H9 (cell line): ENCODE measurements at regions not wholly inside any gene's neighbourhood (a gene's known extent, or its start where the extent isn't known, plus 50 kb on each side); places are given as distances from the start of the nearest gene placed in this dataset.

Experiments used
- DNase-seq: peaks from one replicate; pipeline ENCODE4 v3.0.0-alpha.2; 2017
- H2AFZ ChIP-seq: one replicate; pipeline ENCODE4 v1.6.1; 2013; ENCODE audit warnings: mild to moderate bottlenecking, low read length, control low read depth, moderate library complexity
- H2AK5ac ChIP-seq: 2 replicates; pipeline ENCODE4 v1.6.1; 2013; ENCODE audit warnings: low read length, control low read depth, mixed read lengths; ENCODE audit not compliant: insufficient read length
- H2BK120ac ChIP-seq: one replicate; pipeline ENCODE4 v1.6.1; 2013; ENCODE audit warnings: low read depth, mild to moderate bottlenecking, low read length, control low read depth, inconsistent platforms; ENCODE audit not compliant: poor library complexity, severe bottlenecking
- H2BK12ac ChIP-seq: 2 replicates; pipeline ENCODE4 v1.6.1; 2013; ENCODE audit warnings: low read length, control low read depth, mixed read lengths, low read depth; ENCODE audit not compliant: insufficient read length
- H2BK15ac ChIP-seq: 2 replicates; pipeline ENCODE4 v1.6.1; 2013; ENCODE audit warnings: low read depth, low read length, control low read depth
- H2BK20ac ChIP-seq: one replicate; pipeline ENCODE4 v1.6.1; 2013; ENCODE audit warnings: low read depth, mild to moderate bottlenecking, low read length, control low read depth, inconsistent platforms; ENCODE audit not compliant: poor library complexity, severe bottlenecking
- H2BK5ac ChIP-seq: 2 replicates; pipeline ENCODE4 v1.6.1; 2013; ENCODE audit warnings: low read length, control low read depth, mixed read lengths; ENCODE audit not compliant: insufficient read length
- H3K14ac ChIP-seq: 2 replicates; pipeline ENCODE4 v1.6.1; 2013; ENCODE audit warnings: low read length, control low read depth; ENCODE audit not compliant: insufficient read depth
- H3K18ac ChIP-seq: 2 replicates; pipeline ENCODE4 v1.6.1; 2013; ENCODE audit warnings: low read depth, mild to moderate bottlenecking, mixed read lengths, low read length, control low read depth; ENCODE audit not compliant: insufficient read length
- H3K23ac ChIP-seq: 2 replicates; pipeline ENCODE4 v1.6.1; 2013; ENCODE audit warnings: low read length, control low read depth, mixed read lengths, low read depth; ENCODE audit not compliant: insufficient read length
- H3K23me2 ChIP-seq: 2 replicates; pipeline ENCODE4 v1.6.1; 2013; ENCODE audit warnings: low read depth, mild to moderate bottlenecking, mixed read lengths, low read length, control low read depth; ENCODE audit not compliant: insufficient read length, poor library complexity, severe bottlenecking
- H3K27ac ChIP-seq: 2 replicates; pipeline ENCODE4 v1.5.1; 2013; ENCODE audit warnings: low read length, control low read depth, mixed read lengths, low read depth; ENCODE audit not compliant: insufficient read length
- H3K27me3 ChIP-seq: 2 replicates; pipeline ENCODE4 v1.6.1; 2013; ENCODE audit warnings: low read length, control low read depth, inconsistent platforms; ENCODE audit not compliant: insufficient read depth
- H3K4ac ChIP-seq: 2 replicates; pipeline ENCODE4 v1.6.1; 2013; ENCODE audit warnings: low read depth, mild to moderate bottlenecking, control low read depth, inconsistent platforms, low read length, moderate library complexity
- H3K4me1 ChIP-seq: 2 replicates; pipeline ENCODE4 v1.6.1; 2013; ENCODE audit warnings: low read length, control low read depth, inconsistent platforms; ENCODE audit not compliant: insufficient read depth
- H3K4me2 ChIP-seq: 2 replicates; pipeline ENCODE4 v1.6.1; 2013; ENCODE audit warnings: low read length, control low read depth, mixed read lengths; ENCODE audit not compliant: insufficient read length, insufficient read depth
- H3K56ac ChIP-seq: 2 replicates; pipeline ENCODE4 v1.6.1; 2013; ENCODE audit warnings: low read depth, mild to moderate bottlenecking, mixed read lengths, low read length, control low read depth; ENCODE audit not compliant: insufficient read length
- H3K79me1 ChIP-seq: 2 replicates; pipeline ENCODE4 v1.6.1; 2013; ENCODE audit warnings: low read depth, mild to moderate bottlenecking, moderate library complexity, low read length, control low read depth, inconsistent platforms; ENCODE audit not compliant: insufficient read depth, poor library complexity, severe bottlenecking
- H3K79me2 ChIP-seq: 2 replicates; pipeline ENCODE4 v1.6.1; 2013; ENCODE audit warnings: low read length, control low read depth, inconsistent platforms; ENCODE audit not compliant: insufficient read depth
- H3K9ac ChIP-seq: 2 replicates; pipeline ENCODE4 v1.6.1; 2013; ENCODE audit warnings: low read length, control low read depth, mixed read lengths; ENCODE audit not compliant: insufficient read length; ENCODE audit errors: extremely low read depth
- H3K9me3 ChIP-seq: one replicate; pipeline ENCODE4 v1.6.1; 2013; ENCODE audit warnings: low read depth, low read length, inconsistent platforms; ENCODE audit not compliant: control insufficient read depth
- H3T11ph ChIP-seq: one replicate; pipeline ENCODE4 v1.6.1; 2013; ENCODE audit warnings: mild to moderate bottlenecking, low read length, control low read depth, inconsistent platforms
- H4K20me1 ChIP-seq: one replicate; pipeline ENCODE4 v1.6.1; 2013; ENCODE audit not compliant: control insufficient read depth, insufficient read length, insufficient read depth
- H4K5ac ChIP-seq: 2 replicates; pipeline ENCODE4 v1.6.1; 2013; ENCODE audit warnings: low read depth, mild to moderate bottlenecking, mixed read lengths, low read length, control low read depth; ENCODE audit not compliant: insufficient read length
- H4K8ac ChIP-seq: replicated peaks from 2 replicates; pipeline ENCODE4 v1.6.1; 2013; ENCODE audit warnings: low read length, control low read depth, mixed read lengths, low read depth; ENCODE audit not compliant: insufficient read length
- H4K91ac ChIP-seq: 2 replicates; pipeline ENCODE4 v1.6.1; 2013; ENCODE audit warnings: low read depth, mild to moderate bottlenecking, moderate library complexity, mixed read lengths, low read length, control low read depth; ENCODE audit not compliant: insufficient read length
- H3K27ac Mint-ChIP-seq, 3 experiments: 2 replicates in 2 of 3; 3 replicates in 1 of 3; pipeline ENCODE4 v1.8.0; 2020 to 2021; ENCODE audit warnings: mixed read lengths in 3 of 3, mild to moderate bottlenecking in 1 of 3, moderate library complexity in 1 of 3
- H3K27me3 Mint-ChIP-seq: 2 replicates; pipeline ENCODE4 v1.8.0; 2021; ENCODE audit warnings: low read depth, mild to moderate bottlenecking, moderate library complexity, mixed read lengths
- H3K36me3 Mint-ChIP-seq, 3 experiments: 2 replicates in 2 of 3; 3 replicates in 1 of 3; pipeline ENCODE4 v1.8.0; 2020 to 2021; ENCODE audit warnings: low read depth in 3 of 3, mixed read lengths in 3 of 3; ENCODE audit not compliant: insufficient read depth in 1 of 3
- H3K4me1 Mint-ChIP-seq, 2 experiments: 2 replicates each; pipeline ENCODE4 v1.8.0; 2020; ENCODE audit warnings: mixed read lengths in 2 of 2
- H3K4me3 Mint-ChIP-seq, 2 experiments: 2 replicates in 1 of 2; 3 replicates in 1 of 2; pipeline ENCODE4 v1.8.0; 2020 to 2021; ENCODE audit warnings: mild to moderate bottlenecking in 2 of 2, mixed read lengths in 2 of 2, moderate library complexity in 1 of 2
- H3K9me3 Mint-ChIP-seq, 2 experiments: 2 replicates in 1 of 2; 3 replicates in 1 of 2; pipeline ENCODE4 v1.8.0; 2020; ENCODE audit warnings: mild to moderate bottlenecking in 2 of 2, mixed read lengths in 2 of 2, moderate library complexity in 1 of 2
- WGBS: extraction: QIAGEN DNeasy Blood & Tissue Kit; methylation state at CpG from one replicate; pipeline ENCODE4 v1.1.7; 2013; ENCODE audit warnings: missing lambda C conversion rate, low lambda C conversion rate, mixed read lengths; ENCODE audit not compliant: insufficient read length; ENCODE audit errors: extremely low coverage; 5-methylcytosine and 5-hydroxymethylcytosine counted together
- TF ChIP-seq, protein P1 (sequence below): fragments of 200-600 bp; sonication (generic); conservative IDR thresholded peaks from 3 replicates; pipeline ENCODE4 v1.8.0; 2021; ENCODE audit warnings: antibody characterized with exemption, mild to moderate bottlenecking

DNA sequence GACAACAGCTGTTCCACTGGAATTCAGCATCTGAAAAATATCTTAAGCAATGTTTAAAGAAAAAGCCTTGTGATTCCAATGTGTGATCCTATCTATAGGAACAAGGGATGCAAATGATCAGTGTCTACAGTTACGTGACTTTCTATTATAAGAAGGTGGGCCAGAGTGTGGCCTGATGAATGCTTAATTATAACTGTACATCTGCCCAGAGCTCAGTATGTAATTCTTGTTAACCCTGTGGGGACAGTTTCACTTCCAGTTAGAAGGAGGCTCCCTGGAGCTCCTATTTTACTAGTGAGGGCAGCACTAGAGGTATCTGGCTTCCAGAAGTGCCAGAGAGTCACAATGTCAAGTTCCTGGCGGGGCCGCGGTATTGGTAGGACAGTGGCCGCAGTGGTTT lies 288.5 kb downstream of the USP46 start:
- no peak overlapping the region for H2BK5ac ChIP-seq
- H3K79me2 ChIP-seq = no peaks in the 10 kb centered on the region
- no peak overlapping the region for H3T11ph ChIP-seq
- H2BK12ac ChIP-seq = no peak overlapping the region
- WGBS = no CpG with 5 or more reads among the region's 5 CpGs
- TF ChIP-seq, protein P1, sequence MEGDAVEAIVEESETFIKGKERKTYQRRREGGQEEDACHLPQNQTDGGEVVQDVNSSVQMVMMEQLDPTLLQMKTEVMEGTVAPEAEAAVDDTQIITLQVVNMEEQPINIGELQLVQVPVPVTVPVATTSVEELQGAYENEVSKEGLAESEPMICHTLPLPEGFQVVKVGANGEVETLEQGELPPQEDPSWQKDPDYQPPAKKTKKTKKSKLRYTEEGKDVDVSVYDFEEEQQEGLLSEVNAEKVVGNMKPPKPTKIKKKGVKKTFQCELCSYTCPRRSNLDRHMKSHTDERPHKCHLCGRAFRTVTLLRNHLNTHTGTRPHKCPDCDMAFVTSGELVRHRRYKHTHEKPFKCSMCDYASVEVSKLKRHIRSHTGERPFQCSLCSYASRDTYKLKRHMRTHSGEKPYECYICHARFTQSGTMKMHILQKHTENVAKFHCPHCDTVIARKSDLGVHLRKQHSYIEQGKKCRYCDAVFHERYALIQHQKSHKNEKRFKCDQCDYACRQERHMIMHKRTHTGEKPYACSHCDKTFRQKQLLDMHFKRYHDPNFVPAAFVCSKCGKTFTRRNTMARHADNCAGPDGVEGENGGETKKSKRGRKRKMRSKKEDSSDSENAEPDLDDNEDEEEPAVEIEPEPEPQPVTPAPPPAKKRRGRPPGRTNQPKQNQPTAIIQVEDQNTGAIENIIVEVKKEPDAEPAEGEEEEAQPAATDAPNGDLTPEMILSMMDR = no peak
- no peak overlapping the region for H3K23ac ChIP-seq
- no peak overlapping the region for H4K8ac ChIP-seq
- no peak overlapping the region for H3K4me3 Mint-ChIP-seq
- no peaks in the 10 kb centered on the region; the same call in 1 of the 2 replicates for H3K4me1 ChIP-seq
- no peaks in the 10 kb centered on the region for H3K23me2 ChIP-seq
- H2BK120ac ChIP-seq = no peak overlapping the region
- no peak overlapping the region for H2AK5ac ChIP-seq
- H3K18ac ChIP-seq = no peak overlapping the region
- no peaks in the 10 kb centered on the region for H3K9me3 ChIP-seq
- no peaks in the 10 kb centered on the region for H4K20me1 ChIP-seq
- H3K27ac ChIP-seq = no peak overlapping the region
- no peaks in the 10 kb centered on the region for H3K27me3 Mint-ChIP-seq
- DNase-seq = no peak
- H3K9me3 Mint-ChIP-seq = no peaks in the 10 kb centered on the region
- no peak overlapping the region for H3K14ac ChIP-seq
- H4K5ac ChIP-seq = no peak overlapping the region
- no peak overlapping the region for H4K91ac ChIP-seq
- H3K4ac ChIP-seq = no peak overlapping the region
- H3K79me1 ChIP-seq = no peaks in the 10 kb centered on the region
- H2BK20ac ChIP-seq = no peak overlapping the region
- no peaks in the 10 kb centered on the region for H3K36me3 Mint-ChIP-seq
- no peak overlapping the region for H3K56ac ChIP-seq
- H3K9ac ChIP-seq = no peak overlapping the region
- no peak overlapping the region for H2AFZ ChIP-seq
- no peak overlapping the region for H3K27ac Mint-ChIP-seq
- H3K4me1 Mint-ChIP-seq = peaks cover 18 to 20% of the 10 kb centered on the region in 2 experiments
- no peaks in the 10 kb centered on the region for H3K27me3 ChIP-seq
- H3K4me2 ChIP-seq = no peak overlapping the region
- H2BK15ac ChIP-seq = no peak overlapping the region
